GM18508 (cell line): ENCODE measurements at regions not wholly inside any gene's neighbourhood (a gene's known extent, or its start where the extent isn't known, plus 50 kb on each side); places are given as distances from the start of the nearest gene placed in this dataset.
"Not testable (repeated sequence)": the region's sequence is repeated elsewhere in the genome, so short reads cannot be mapped to it uniquely, and the experiment has no call there.

Experiments
- ATAC-seq: cut with Tn5 transposase; IDR thresholded peaks from one replicate; pipeline ENCODE4 v1.9.1; 2021; ENCODE audit warnings: moderate number of reproducible peaks; ENCODE audit not compliant: insufficient read depth, unreplicated experiment

GRCh38 chr10:4294271-4294670 lies 509.3 kb upstream of the KLF6 start:
- ATAC-seq = no peak

- ATAC-seq = no peak
Observed at GRCh38 chr10:4291990-4292389, 507.0 kb upstream of the KLF6 start.

- ATAC-seq = no peak
Observed at GRCh38 chr10:4285121-4285520, 500.1 kb upstream of the KLF6 start.

GRCh38 chr10:4283846-4284610 lies 499.0 kb upstream of the KLF6 start:
- no peak for ATAC-seq

GRCh38 chr10:4282496-4282895 lies 497.5 kb upstream of the KLF6 start:
- no peak for ATAC-seq

- no peak for ATAC-seq
Observed at GRCh38 chr10:4281190-4281825, 496.3 kb upstream of the KLF6 start.

- no peak for ATAC-seq
Observed at GRCh38 chr10:4280461-4281189, 495.6 kb upstream of the KLF6 start.

- no peak for ATAC-seq
Observed at GRCh38 chr10:4279655-4280054, 494.6 kb upstream of the KLF6 start.

GRCh38 chr10:4278186-4278585 lies 493.2 kb upstream of the KLF6 start:
- no peak for ATAC-seq

GRCh38 chr10:4276151-4276550 lies 491.1 kb upstream of the KLF6 start:
- ATAC-seq = no peak

- ATAC-seq = not testable (repeated sequence)
Observed at GRCh38 chr10:4274671-4275070, 489.7 kb upstream of the KLF6 start.

GRCh38 chr10:4271193-4271592 lies 486.2 kb upstream of the KLF6 start:
- ATAC-seq = no peak

- ATAC-seq = no peak
Observed at GRCh38 chr10:4270116-4270515, 485.1 kb upstream of the KLF6 start.

- not testable (repeated sequence) for ATAC-seq
Observed at GRCh38 chr10:4268490-4268889, 483.5 kb upstream of the KLF6 start.

- ATAC-seq = no peak
Observed at GRCh38 chr10:4267086-4267773, 482.2 kb upstream of the KLF6 start.

- no peak for ATAC-seq
Observed at GRCh38 chr10:4266416-4267085, 481.5 kb upstream of the KLF6 start.

GRCh38 chr10:4265964-4266363 lies 481.0 kb upstream of the KLF6 start:
- ATAC-seq = no peak

GRCh38 chr10:4264209-4264865 lies 479.3 kb upstream of the KLF6 start:
- ATAC-seq = no peak

GRCh38 chr10:4263601-4263921 lies 478.6 kb upstream of the KLF6 start:
- no peak for ATAC-seq
